HG03045 (cell line): ENCODE measurements at regions not wholly inside any gene's neighbourhood (a gene's known extent, or its start where the extent isn't known, plus 50 kb on each side); places are given as distances from the start of the nearest gene placed in this dataset.
"Not testable (repeated sequence)": the region's sequence is repeated elsewhere in the genome, so short reads cannot be mapped to it uniquely, and the experiment has no call there.

ENCODE experiments used
- ATAC-seq: cut with Tn5 transposase; IDR thresholded peaks from one replicate; pipeline ENCODE4 v1.9.1; 2021; ENCODE audit warnings: mild to moderate bottlenecking, moderate library complexity; ENCODE audit not compliant: unreplicated experiment

- no peak for ATAC-seq
Observed at GRCh38 chr16:47920709-47921108, 235.1 kb downstream of the ABCC12 start.

- no peak for ATAC-seq
Observed at GRCh38 chr16:47917118-47917517, 238.7 kb downstream of the ABCC12 start.

GRCh38 chr16:47916266-47916665, 239.5 kb downstream of the ABCC12 start:
- no peak for ATAC-seq

GRCh38 chr16:47907109-47907508, 248.7 kb downstream of the ABCC12 start:
- ATAC-seq = no peak

- no peak for ATAC-seq
Observed at GRCh38 chr16:47905771-47906170, 250.0 kb downstream of the ABCC12 start.

- no peak for ATAC-seq
Observed at GRCh38 chr16:47904691-47905090, 251.1 kb downstream of the ABCC12 start.

- no peak for ATAC-seq
Observed at GRCh38 chr16:47903470-47903869, 252.3 kb downstream of the ABCC12 start.

- not testable (repeated sequence) for ATAC-seq
Observed at GRCh38 chr16:47897105-47897504, 258.7 kb downstream of the ABCC12 start.

GRCh38 chr16:47895146-47895545, 260.6 kb downstream of the ABCC12 start:
- no peak for ATAC-seq

- ATAC-seq = no peak
Observed at GRCh38 chr16:47892999-47893398, 262.8 kb downstream of the ABCC12 start.

- no peak for ATAC-seq
Observed at GRCh38 chr16:47888734-47889133, 267.1 kb downstream of the ABCC12 start.

GRCh38 chr16:47888142-47888541, 267.7 kb downstream of the ABCC12 start:
- no peak for ATAC-seq

GRCh38 chr16:47887496-47887895, 268.3 kb downstream of the ABCC12 start:
- ATAC-seq = no peak

GRCh38 chr16:47886631-47887415, 269.0 kb downstream of the ABCC12 start:
- no peak for ATAC-seq

- no peak for ATAC-seq
Observed at GRCh38 chr16:47886139-47886538, 269.7 kb downstream of the ABCC12 start.

- ATAC-seq = no peak
Observed at GRCh38 chr16:47885489-47885888, 270.3 kb downstream of the ABCC12 start.

GRCh38 chr16:47884116-47884725, 271.6 kb downstream of the ABCC12 start:
- ATAC-seq = no peak

GRCh38 chr16:47881574-47881973, 274.2 kb downstream of the ABCC12 start:
- no peak for ATAC-seq

- no peak for ATAC-seq
Observed at GRCh38 chr16:47880653-47881052, 275.1 kb downstream of the ABCC12 start.

GRCh38 chr16:47877166-47877565, 278.6 kb downstream of the ABCC12 start:
- no peak for ATAC-seq

- ATAC-seq = no peak
Observed at GRCh38 chr16:47876511-47876910, 279.3 kb downstream of the ABCC12 start.

- ATAC-seq = no peak
Observed at GRCh38 chr16:47873434-47873833, 282.4 kb downstream of the ABCC12 start.

- ATAC-seq = no peak
Observed at GRCh38 chr16:47872225-47872624, 283.6 kb downstream of the ABCC12 start.
